Testis (tissue), 2 donors: ENCODE measurements at regions not wholly inside any gene's neighbourhood (a gene's known extent, or its start where the extent isn't known, plus 50 kb on each side); places are given as distances from the start of the nearest gene placed in this dataset.

ENCODE experiments used
- DNase-seq: peaks from one replicate; pipeline ENCODE4 v3.0.0-alpha.2; 2019
- H3K27ac ChIP-seq, 2 donors: fragments of 200-600 bp; sonication (generic); one replicate each; pipeline ENCODE4 v1.5.1; 2019
- H3K27me3 ChIP-seq: fragments of 200-600 bp; sonication (generic); one replicate; pipeline ENCODE4 v1.5.1; 2019
- H3K36me3 ChIP-seq: fragments of 200-600 bp; sonication (generic); one replicate; pipeline ENCODE4 v1.5.1; 2017; ENCODE audit warnings: low read depth; ENCODE audit errors: missing control alignments
- H3K4me1 ChIP-seq: fragments of 200-600 bp; sonication (generic); one replicate; pipeline ENCODE4 v1.5.1; 2019
- H3K4me3 ChIP-seq, 2 donors: fragments of 200-600 bp; sonication (generic); one replicate each; pipeline ENCODE4 v1.5.1; 2017 to 2019
- H3K9me3 ChIP-seq: fragments of 200-600 bp; sonication (generic); one replicate; pipeline ENCODE4 v1.5.1; 2017
- POLR2A ChIP-seq: fragments of 450-650 bp; IDR thresholded peaks from one replicate; pipeline ENCODE4 v1.6.1; 2017; ENCODE audit warnings: antibody characterized with exemption, mild to moderate bottlenecking, moderate library complexity
- WGBS, 2 donors: methylation state at CpG; one replicate each; pipeline ENCODE4 v1.1.5; 2018; 5-methylcytosine and 5-hydroxymethylcytosine counted together
- intact Hi-C: fragments of 100-400 bp; cut with DNase I; formaldehyde crosslinking; loops from one replicate; pipeline ENCODE4 v1.15.1; 2023; ENCODE audit warnings: low total_unique reads
- TF ChIP-seq, protein P1 (sequence below), 3 experiments: fragments of 450-650 bp in 2 of 3; fragments of 200-600 bp in 1 of 3; sonication (generic) in 1 of 3; IDR thresholded peaks; one replicate each; pipeline ENCODE4 v1.5.1; 2016 to 2019; ENCODE audit warnings: antibody characterized with exemption in 3 of 3, mild to moderate bottlenecking in 2 of 3, moderate library complexity in 1 of 3

DNA sequence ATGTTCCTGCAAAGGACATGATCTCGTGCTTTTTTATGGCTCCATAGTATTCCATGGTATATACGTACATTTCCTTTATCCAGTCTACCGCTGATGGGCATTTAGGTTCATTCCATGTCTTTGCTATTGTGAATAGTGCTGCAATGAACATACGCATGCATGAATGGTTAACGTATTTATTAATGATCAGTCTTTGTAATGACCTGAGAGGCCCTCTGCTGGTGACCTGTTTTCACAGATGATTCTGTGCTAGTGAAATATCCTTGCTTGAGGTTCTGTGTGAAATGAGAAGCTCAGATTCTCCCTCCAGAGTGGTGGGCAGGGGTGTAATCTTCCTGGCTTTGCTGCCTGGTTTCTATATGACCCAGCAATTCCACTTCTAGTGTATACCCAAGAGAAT is 160.2 kb upstream of the RASGRP1 start:
- no peaks in the 10 kb centered on the region for H3K27me3 ChIP-seq
- no peak overlapping the region for H3K4me3 ChIP-seq
- no peaks in the 10 kb centered on the region for H3K4me1 ChIP-seq
- intact Hi-C loops: no loop called here
- 84 to 97% methylated on average over 5 of the region's 5 CpGs for WGBS, 2 donors
- no peaks in the 10 kb centered on the region for H3K36me3 ChIP-seq
- H3K9me3 ChIP-seq: no peaks in the 10 kb centered on the region
- no peak overlapping the region for H3K27ac ChIP-seq
- DNase-seq: no peak
- TF ChIP-seq, protein P1, sequence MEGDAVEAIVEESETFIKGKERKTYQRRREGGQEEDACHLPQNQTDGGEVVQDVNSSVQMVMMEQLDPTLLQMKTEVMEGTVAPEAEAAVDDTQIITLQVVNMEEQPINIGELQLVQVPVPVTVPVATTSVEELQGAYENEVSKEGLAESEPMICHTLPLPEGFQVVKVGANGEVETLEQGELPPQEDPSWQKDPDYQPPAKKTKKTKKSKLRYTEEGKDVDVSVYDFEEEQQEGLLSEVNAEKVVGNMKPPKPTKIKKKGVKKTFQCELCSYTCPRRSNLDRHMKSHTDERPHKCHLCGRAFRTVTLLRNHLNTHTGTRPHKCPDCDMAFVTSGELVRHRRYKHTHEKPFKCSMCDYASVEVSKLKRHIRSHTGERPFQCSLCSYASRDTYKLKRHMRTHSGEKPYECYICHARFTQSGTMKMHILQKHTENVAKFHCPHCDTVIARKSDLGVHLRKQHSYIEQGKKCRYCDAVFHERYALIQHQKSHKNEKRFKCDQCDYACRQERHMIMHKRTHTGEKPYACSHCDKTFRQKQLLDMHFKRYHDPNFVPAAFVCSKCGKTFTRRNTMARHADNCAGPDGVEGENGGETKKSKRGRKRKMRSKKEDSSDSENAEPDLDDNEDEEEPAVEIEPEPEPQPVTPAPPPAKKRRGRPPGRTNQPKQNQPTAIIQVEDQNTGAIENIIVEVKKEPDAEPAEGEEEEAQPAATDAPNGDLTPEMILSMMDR (IDR thresholded peaks at IDR 0.05): no peak
- no peak for TF ChIP-seq POLR2A

GRCh38 chr15:38726187-38726586 is 161.6 kb upstream of the RASGRP1 start:
- Histone ChIP-seq H3K9me3 (no peaks in the 10 kb centered on the region), H3K27ac (no peak overlapping the region), H3K4me1 (no peaks in the 10 kb centered on the region), H3K4me3 (no peak overlapping the region), H3K36me3 (no peaks in the 10 kb centered on the region), H3K27me3 (no peaks in the 10 kb centered on the region)
- TF ChIP-seq, protein P1 (IDR thresholded peaks at IDR 0.05): no peak
- no peak for TF ChIP-seq POLR2A
- no peak for DNase-seq
- 81 to 92% methylated on average over 1 of the region's 1 CpG for WGBS, 2 donors
- intact Hi-C loops: no loop called here

DNA sequence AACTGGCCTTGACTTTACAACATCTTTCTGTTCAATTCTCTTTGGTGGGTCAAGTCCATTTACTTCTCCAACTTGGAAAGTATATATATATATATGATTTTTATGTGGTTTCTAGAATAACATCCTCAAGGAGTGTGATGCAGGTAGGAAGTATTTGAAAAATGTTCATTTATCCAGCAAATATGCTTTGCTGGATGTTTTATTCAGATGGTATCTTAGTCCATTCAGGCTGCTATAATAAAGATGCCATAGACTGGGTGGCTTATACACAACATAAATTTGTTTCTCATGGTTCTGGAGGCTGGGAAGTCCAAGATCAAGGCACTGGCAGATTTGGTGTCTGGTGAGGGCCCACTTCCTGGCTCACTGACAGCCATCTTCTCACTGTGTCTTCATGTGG is 168.7 kb upstream of the RASGRP1 start:
- H3K4me1 ChIP-seq: no peaks in the 10 kb centered on the region
- no peaks in the 10 kb centered on the region for H3K36me3 ChIP-seq
- no peaks in the 10 kb centered on the region for H3K27me3 ChIP-seq
- no peak for TF ChIP-seq POLR2A
- H3K9me3 ChIP-seq: no peaks in the 10 kb centered on the region
- intact Hi-C loops: no loop called here
- DNase-seq: no peak
- no peak overlapping the region for H3K27ac ChIP-seq
- no peak overlapping the region for H3K4me3 ChIP-seq

- Histone ChIP-seq H3K4me3 (no peak overlapping the region), H3K9me3 (no peaks in the 10 kb centered on the region), H3K4me1 (no peaks in the 10 kb centered on the region), H3K27me3 (no peaks in the 10 kb centered on the region), H3K27ac (no peak overlapping the region), H3K36me3 (no peaks in the 10 kb centered on the region)
- 74 to 83% methylated on average over 4 to 5 of the region's 5 CpGs for WGBS, 2 donors
- intact Hi-C loops: no loop called here
- TF ChIP-seq, protein P1 (IDR thresholded peaks at IDR 0.05): no peak
- no peak for TF ChIP-seq POLR2A
- no peak for DNase-seq
These were observed 175.6 kb upstream of the RASGRP1 start for GRCh38 chr15:38740206-38740605.

GRCh38 chr15:38743147-38743546 is 178.5 kb upstream of the RASGRP1 start:
- no peak for DNase-seq
- TF ChIP-seq, protein P1 (IDR thresholded peaks at IDR 0.05): no peak
- TF ChIP-seq POLR2A: no peak
- Histone ChIP-seq H3K4me3 (no peak overlapping the region), H3K4me1 (no peaks in the 10 kb centered on the region), H3K9me3 (no peaks in the 10 kb centered on the region), H3K36me3 (no peaks in the 10 kb centered on the region), H3K27ac (no peak overlapping the region), H3K27me3 (no peaks in the 10 kb centered on the region)
- WGBS, 2 donors: 80 to 88% methylated on average over 3 of the region's 3 CpGs
- intact Hi-C loops: no loop called here
